Left colon (tissue), 2 donors: ENCODE measurements at regions not wholly inside any gene's neighbourhood (a gene's known extent, or its start where the extent isn't known, plus 50 kb on each side); places are given as distances from the start of the nearest gene placed in this dataset.
"Not testable (repeated sequence)": the region's sequence is repeated elsewhere in the genome, so short reads cannot be mapped to it uniquely, and the experiment has no call there.

Experiments
- ATAC-seq: fragments of 200-7000 bp; cut with Tn5 transposase; one replicate; pipeline ENCODE4 v1.9.1; 2020; ENCODE audit warnings: mild to moderate bottlenecking, moderate library complexity
- DNase-seq, 2 donors: peaks; one replicate each; pipeline ENCODE4 v3.0.0-alpha.2; 2020
- intact Hi-C, 2 donors: fragments of 100-400 bp; cut with DNase I in 1 of 2; cut with micrococcal nuclease in 1 of 2; formaldehyde crosslinking; loops; one replicate each; pipeline versions ENCODE4 v1.11.2 to v1.14.0; 2022; cut with DNase I, micrococcal nuclease
- donor health status: DM: no; HTN: no; CAD: no.
- donor health status: DM: yes; HTN: yes; CAD: no.

- ATAC-seq (no peak), DNase-seq (no peak)
- intact Hi-C loops: no loop called here
Measured at GRCh38 chr2:83112858-83113257, 1346.2 kb downstream of the SUCLG1 start.

- ATAC-seq (no peak), DNase-seq (no peak)
- intact Hi-C loops: no loop called here
Measured at GRCh38 chr2:83109284-83109683, 1349.8 kb downstream of the SUCLG1 start.

GRCh38 chr2:83106853-83107252 is 1352.2 kb downstream of the SUCLG1 start:
- ATAC-seq: no peak
- no peak for DNase-seq
- intact Hi-C loops: no loop called here

- intact Hi-C loops: no loop called here
- DNase-seq (no peak), ATAC-seq (no peak)
Measured at GRCh38 chr2:83104202-83104601, 1354.9 kb downstream of the SUCLG1 start.

GRCh38 chr2:83103613-83104012 is 1355.5 kb downstream of the SUCLG1 start:
- DNase-seq (no peak), ATAC-seq (no peak)
- intact Hi-C loops: no loop called here

- intact Hi-C loops, DNase-seq, ATAC-seq: not testable (repeated sequence)
Measured at GRCh38 chr2:83089051-83089450, 1370.0 kb downstream of the SUCLG1 start.

- DNase-seq (no peak), ATAC-seq (no peak)
- intact Hi-C loops: no loop called here
Measured at GRCh38 chr2:83085869-83086268, 1373.2 kb downstream of the SUCLG1 start.

- DNase-seq (peak in 1 of 2 donors; percentile 13), ATAC-seq (peak; percentile 78)
- intact Hi-C loops: no loop called here
Measured at GRCh38 chr2:83081826-83082690, 1377.0 kb downstream of the SUCLG1 start.

- DNase-seq (no peak), ATAC-seq (peak; percentile 48)
- intact Hi-C loops: no loop called here
Measured at GRCh38 chr2:83079007-83079406, 1380.1 kb downstream of the SUCLG1 start.

GRCh38 chr2:83072767-83073166 is 1386.3 kb downstream of the SUCLG1 start:
- DNase-seq (no peak), ATAC-seq (peak; percentile 51)
- intact Hi-C loops: no loop called here

- intact Hi-C loops: no loop called here
- DNase-seq (no peak), ATAC-seq (no peak)
Measured at GRCh38 chr2:83071914-83072313, 1387.2 kb downstream of the SUCLG1 start.

- no peak for ATAC-seq
- DNase-seq: no peak
- intact Hi-C loops: no loop called here
Measured at GRCh38 chr2:83071352-83071751, 1387.7 kb downstream of the SUCLG1 start.

GRCh38 chr2:83069724-83070123 is 1389.4 kb downstream of the SUCLG1 start:
- peak in 1 of 2 donors; percentile 25 for DNase-seq
- intact Hi-C loops: no loop called here
- ATAC-seq: no peak

- ATAC-seq (no peak), DNase-seq (no peak)
- intact Hi-C loops: no loop called here
Measured at GRCh38 chr2:83068714-83069113, 1390.4 kb downstream of the SUCLG1 start.

GRCh38 chr2:83067947-83068346 is 1391.1 kb downstream of the SUCLG1 start:
- intact Hi-C loops: no loop called here
- ATAC-seq (peak; percentile 95), DNase-seq (no peak)

GRCh38 chr2:83063933-83064332 is 1395.1 kb downstream of the SUCLG1 start:
- no peak for DNase-seq
- intact Hi-C loops: no loop called here
- peak; percentile 53 for ATAC-seq

- DNase-seq: no peak
- intact Hi-C loops: no loop called here
- no peak for ATAC-seq
Measured at GRCh38 chr2:83063511-83063910, 1395.6 kb downstream of the SUCLG1 start.

- ATAC-seq (no peak), DNase-seq (no peak)
- intact Hi-C loops: no loop called here
Measured at GRCh38 chr2:83058683-83059082, 1400.4 kb downstream of the SUCLG1 start.

GRCh38 chr2:83055376-83056010 is 1403.6 kb downstream of the SUCLG1 start:
- DNase-seq (no peak), ATAC-seq (no peak)
- intact Hi-C loops: no loop called here

- DNase-seq (no peak), ATAC-seq (no peak)
- intact Hi-C loops: no loop called here
Measured at GRCh38 chr2:83054751-83055150, 1404.3 kb downstream of the SUCLG1 start.
